Rectal smooth muscle tissue (tissue), 1 donor: ENCODE measurements at regions not wholly inside any gene's neighbourhood (a gene's known extent, or its start where the extent isn't known, plus 50 kb on each side); places are given as distances from the start of the nearest gene placed in this dataset.

Source experiments
- H3K27ac ChIP-seq: one replicate; pipeline ENCODE4 v1.7.0; 2013; ENCODE audit warnings: low read depth, low read length, inconsistent platforms
- H3K27me3 ChIP-seq: one replicate; pipeline ENCODE4 v1.7.0; 2013; ENCODE audit warnings: low read length; ENCODE audit not compliant: control insufficient read depth, insufficient read depth
- H3K36me3 ChIP-seq: one replicate; pipeline ENCODE4 v1.7.0; 2013; ENCODE audit warnings: low read length; ENCODE audit not compliant: control insufficient read depth, insufficient read depth
- H3K4me1 ChIP-seq: one replicate; pipeline ENCODE4 v1.7.0; 2013; ENCODE audit warnings: low read length; ENCODE audit not compliant: control insufficient read depth, insufficient read depth
- H3K4me3 ChIP-seq: one replicate; pipeline ENCODE4 v1.7.0; 2013; ENCODE audit warnings: low read length
- H3K9ac ChIP-seq: one replicate; pipeline ENCODE4 v1.7.0; 2013; ENCODE audit warnings: low read length

DNA sequence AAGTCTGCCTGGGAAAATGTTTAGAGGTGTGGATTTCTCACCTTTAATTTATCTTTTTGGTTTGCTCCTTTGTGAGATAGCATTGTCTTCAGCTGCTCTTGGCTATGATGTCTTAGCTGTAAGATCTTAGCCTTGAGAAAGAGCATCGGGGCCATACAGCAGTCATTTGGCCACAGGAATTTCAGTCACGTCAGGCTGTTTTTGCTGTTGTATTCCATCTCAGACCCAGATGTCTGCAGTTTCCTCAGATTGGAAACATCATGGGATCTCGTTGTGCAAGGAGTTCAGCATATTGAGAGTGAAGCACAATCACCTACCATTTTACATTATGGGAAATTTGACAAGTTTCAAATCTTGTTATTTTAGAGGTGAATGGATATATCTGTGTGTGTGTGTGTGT lies 89.3 kb upstream of the C1QTNF9B start:
- no peak overlapping the region for H3K27ac ChIP-seq
- no peak overlapping the region for H3K9ac ChIP-seq
- no peaks in the 10 kb centered on the region for H3K27me3 ChIP-seq
- no peaks in the 10 kb centered on the region for H3K36me3 ChIP-seq
- H3K4me3 ChIP-seq, result no peak overlapping the region
- H3K4me1 ChIP-seq, result peaks cover 2% of the 10 kb centered on the region

DNA sequence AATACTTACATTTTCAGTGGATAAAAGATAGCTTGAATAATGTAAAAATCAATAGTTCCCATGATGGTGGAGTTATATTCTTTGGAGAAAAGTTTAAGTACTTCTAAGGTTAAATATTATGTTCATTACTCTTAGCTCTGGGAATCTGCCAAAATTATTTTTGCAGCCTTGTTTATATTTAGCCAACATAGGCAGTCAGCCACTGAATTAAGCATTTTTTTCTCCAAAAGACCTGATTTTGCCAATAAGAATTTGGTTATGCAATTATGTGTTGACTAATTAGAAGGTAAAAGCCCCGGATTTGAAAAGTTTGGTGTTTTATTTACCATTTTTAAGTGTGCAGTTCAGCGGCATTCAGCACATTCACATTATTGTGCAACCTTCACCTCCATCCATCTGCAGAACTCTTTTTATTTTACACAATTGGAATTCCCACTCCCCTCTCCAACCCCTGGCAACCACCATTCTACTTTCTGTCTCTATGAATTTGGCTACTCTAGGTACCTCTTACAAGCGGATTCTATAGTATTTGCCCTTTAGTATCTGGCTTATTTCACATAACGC lies 90.1 kb upstream of the C1QTNF9B start:
- Histone ChIP-seq H3K4me1 (peaks cover 2% of the 10 kb centered on the region), H3K4me3 (no peak overlapping the region), H3K9ac (no peak overlapping the region), H3K36me3 (no peaks in the 10 kb centered on the region), H3K27me3 (no peaks in the 10 kb centered on the region), H3K27ac (no peak overlapping the region)

DNA sequence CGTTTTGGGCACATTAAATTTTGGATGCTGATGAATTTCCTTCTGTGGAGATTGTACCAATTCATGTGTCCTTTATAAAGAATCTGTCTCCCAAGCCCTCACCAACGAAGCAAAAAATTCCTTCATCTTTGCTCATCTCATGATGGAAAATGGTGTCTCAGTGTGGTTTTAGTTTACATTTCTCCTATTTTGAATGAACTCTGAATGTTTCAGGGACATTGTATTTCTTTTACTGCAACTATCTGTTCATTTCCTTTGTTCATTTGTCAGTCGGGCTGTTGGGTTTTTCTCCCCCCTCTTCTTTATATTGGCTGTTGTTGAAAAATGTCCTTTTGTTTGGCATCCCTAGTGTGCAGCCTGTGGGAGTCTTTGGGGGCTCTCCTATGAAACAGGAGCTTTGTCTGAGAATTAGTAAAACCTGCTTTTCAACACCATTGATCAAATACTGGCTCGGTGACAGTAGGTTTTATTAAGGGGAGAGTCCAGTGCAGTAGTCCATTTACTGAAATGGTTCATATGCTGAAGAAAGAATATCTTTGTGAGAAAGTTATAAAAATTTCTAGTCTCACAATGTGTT lies 91.3 kb upstream of the C1QTNF9B start:
- Histone ChIP-seq H3K27ac (no peak overlapping the region), H3K27me3 (no peaks in the 10 kb centered on the region), H3K4me3 (no peak overlapping the region), H3K4me1 (peaks cover 2% of the 10 kb centered on the region), H3K9ac (no peak overlapping the region), H3K36me3 (no peaks in the 10 kb centered on the region)

DNA sequence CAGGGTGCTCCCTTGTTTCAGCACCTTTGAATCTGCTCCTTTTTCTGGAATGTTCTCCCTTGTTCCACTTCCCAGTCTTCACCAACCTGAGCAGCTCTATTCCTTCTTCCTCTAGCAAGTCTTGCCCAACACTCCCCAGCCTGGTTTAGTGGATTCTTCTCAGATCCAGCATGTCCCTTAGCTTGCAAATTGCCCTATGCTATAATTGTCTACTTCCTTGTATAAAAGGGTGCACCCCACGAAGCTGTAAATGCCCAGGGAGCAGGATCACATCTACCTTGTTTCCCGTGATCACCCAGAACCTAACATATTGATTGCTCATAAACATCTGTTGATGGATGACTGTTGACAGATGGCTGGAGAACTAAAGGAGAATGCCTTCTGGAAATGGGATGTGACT lies 93.2 kb upstream of the C1QTNF9B start:
- Histone ChIP-seq H3K36me3 (no peaks in the 10 kb centered on the region), H3K27me3 (no peaks in the 10 kb centered on the region), H3K27ac (no peak overlapping the region), H3K9ac (no peak overlapping the region), H3K4me3 (no peak overlapping the region), H3K4me1 (no peaks in the 10 kb centered on the region)

DNA sequence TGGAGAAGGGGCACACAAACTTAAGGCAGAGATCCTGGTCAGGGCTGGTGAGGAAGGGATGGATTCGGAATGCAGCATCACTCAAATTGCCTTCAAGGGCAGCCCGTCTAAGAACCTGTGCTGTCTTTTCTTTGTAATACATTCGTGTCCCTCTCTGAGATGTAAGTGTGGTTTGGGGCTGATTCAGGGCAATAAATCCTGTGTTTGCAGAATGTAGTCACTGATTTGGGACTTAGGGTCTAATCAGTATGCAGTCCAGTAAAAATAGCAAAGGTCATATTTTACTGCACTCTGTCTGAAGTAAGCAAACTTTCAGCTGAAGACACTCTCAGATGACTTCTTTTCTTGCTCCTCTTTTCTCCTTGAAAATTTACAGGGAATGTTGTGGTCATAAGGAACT lies 93.8 kb upstream of the C1QTNF9B start:
- Histone ChIP-seq H3K4me3 (no peak overlapping the region), H3K36me3 (no peaks in the 10 kb centered on the region), H3K9ac (no peak overlapping the region), H3K27me3 (no peaks in the 10 kb centered on the region), H3K4me1 (no peaks in the 10 kb centered on the region), H3K27ac (no peak overlapping the region)

DNA sequence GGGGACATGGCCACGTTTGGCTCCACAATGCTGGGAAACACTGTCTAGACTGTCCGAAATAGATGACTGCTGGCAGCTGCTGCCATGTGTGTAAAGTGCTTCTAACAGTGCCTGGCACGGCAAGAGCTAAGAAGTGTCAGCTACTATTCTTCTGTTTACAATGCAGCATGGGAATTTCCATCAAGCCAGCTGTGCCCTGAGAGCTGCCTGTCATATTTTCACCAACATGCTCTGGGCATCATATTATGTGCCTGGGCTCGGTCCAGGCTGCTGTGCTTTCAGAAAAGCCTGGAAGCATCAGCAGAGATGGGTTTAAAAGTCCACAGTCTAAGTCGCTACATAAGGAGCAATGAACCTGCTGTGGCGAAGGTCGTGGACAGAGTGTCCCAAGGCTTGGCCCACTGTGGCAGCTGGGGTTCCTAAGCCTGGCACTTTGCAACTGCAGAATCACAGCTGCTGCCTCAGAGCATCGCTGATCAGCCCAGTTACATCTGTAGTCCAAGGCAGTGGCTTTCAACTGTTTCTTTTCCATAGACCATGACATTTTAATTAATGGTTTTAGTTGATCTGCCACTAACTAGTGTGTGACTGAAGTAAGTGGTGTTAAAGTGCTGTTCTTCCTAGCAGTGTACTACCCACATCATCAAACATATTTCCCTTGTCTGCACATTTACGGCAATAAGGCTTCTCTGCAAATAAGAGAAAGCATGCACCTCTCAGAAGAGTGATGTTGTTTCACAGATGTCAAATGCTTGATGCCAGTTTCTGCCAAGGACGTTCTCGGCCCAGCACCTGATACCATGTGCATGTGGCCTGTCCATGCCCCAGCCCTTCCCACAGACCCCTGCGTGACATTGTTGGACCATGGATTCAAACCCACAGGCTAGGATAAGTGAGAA lies 95.7 kb upstream of the C1QTNF9B start:
- no peaks in the 10 kb centered on the region for H3K27me3 ChIP-seq
- no peaks in the 10 kb centered on the region for H3K4me1 ChIP-seq
- H3K9ac ChIP-seq, result no peak overlapping the region
- H3K4me3 ChIP-seq, result no peak overlapping the region
- no peaks in the 10 kb centered on the region for H3K36me3 ChIP-seq
- H3K27ac ChIP-seq, result no peak overlapping the region

DNA sequence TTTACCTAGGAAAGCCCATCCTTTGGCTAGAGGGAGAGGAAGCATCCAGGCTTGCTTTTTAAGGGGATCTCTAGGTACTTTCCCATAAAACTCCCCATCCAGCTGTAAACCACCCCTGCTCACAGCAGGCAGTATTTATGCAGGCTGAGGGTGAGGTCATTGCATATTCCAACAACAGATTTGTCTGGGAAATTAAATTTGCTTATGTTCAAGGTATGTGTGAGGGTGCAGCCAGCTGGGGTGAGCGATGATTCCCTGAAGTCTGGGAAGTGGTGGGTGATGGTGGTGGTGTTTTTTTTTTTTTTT lies 96.3 kb upstream of the C1QTNF9B start:
- H3K4me3 ChIP-seq, result no peak overlapping the region

DNA sequence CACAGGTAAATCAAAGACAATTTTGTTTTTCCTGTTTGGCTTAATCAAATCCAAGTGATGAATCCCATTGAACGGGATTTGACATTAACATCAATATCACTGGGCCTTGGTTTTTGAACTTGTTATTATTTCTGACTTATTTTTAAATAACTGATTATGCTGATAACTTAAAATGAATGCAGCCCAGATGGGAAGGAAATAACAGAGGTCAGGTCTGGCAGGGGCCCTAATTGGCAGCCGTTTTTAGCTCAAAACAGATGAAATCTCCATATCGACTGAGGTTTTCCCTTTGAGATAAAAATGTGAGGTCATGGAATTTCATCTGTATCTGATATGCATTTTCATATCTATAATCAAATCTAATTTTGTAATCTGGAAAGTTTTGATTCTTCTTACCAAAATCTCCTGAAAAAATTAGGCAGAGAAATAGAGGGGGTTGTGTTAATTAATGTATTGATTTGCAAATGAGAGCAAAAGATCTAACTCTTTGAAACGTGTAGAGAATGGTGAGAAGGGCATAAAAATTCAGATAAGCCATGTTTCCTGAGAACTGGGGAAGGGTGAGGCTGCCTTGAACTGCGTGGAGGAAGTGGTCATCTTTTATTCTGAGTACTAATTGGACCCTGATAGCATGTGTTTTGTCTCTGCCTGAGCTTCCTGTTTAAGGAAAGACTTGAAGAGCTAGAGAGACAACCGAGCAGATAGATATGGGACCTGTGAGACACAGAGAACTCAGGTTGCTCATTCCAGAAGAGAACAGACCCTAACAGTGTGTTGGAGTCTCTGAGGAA lies 98.2 kb upstream of the C1QTNF9B start:
- no peak overlapping the region for H3K9ac ChIP-seq
- H3K4me3 ChIP-seq, result no peak overlapping the region
- H3K36me3 ChIP-seq, result no peaks in the 10 kb centered on the region
- H3K4me1 ChIP-seq, result no peaks in the 10 kb centered on the region
- H3K27me3 ChIP-seq, result no peaks in the 10 kb centered on the region
- no peak overlapping the region for H3K27ac ChIP-seq

More for the DNA sequence above, 96.3 kb upstream of the C1QTNF9B start:
- no peak overlapping the region for H3K27ac ChIP-seq
- H3K36me3 ChIP-seq, result no peaks in the 10 kb centered on the region
- no peaks in the 10 kb centered on the region for H3K27me3 ChIP-seq
- H3K9ac ChIP-seq, result no peak overlapping the region
- no peaks in the 10 kb centered on the region for H3K4me1 ChIP-seq

DNA sequence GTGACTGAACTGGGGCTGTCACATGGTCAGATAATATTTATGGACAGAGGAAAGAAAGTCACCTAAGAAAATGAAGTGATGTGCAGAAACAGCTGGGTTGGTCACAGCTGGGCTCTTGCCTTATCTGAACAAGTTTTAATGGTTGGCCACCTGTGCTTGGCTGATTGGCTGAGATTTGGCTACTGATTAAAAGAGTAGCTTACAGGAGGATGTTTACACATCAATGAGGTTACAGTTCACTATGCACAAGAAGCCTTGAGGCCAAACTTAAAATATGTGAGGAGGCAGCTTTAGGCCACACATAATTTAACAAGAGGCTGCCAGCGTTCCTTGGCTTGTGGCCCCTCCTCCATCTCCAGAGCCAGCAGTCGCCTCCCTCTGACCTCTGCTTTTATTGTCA lies 99.2 kb upstream of the C1QTNF9B start:
- Histone ChIP-seq H3K27ac (no peak overlapping the region), H3K4me3 (no peak overlapping the region), H3K27me3 (no peaks in the 10 kb centered on the region), H3K9ac (no peak overlapping the region), H3K36me3 (no peaks in the 10 kb centered on the region), H3K4me1 (no peaks in the 10 kb centered on the region)

DNA sequence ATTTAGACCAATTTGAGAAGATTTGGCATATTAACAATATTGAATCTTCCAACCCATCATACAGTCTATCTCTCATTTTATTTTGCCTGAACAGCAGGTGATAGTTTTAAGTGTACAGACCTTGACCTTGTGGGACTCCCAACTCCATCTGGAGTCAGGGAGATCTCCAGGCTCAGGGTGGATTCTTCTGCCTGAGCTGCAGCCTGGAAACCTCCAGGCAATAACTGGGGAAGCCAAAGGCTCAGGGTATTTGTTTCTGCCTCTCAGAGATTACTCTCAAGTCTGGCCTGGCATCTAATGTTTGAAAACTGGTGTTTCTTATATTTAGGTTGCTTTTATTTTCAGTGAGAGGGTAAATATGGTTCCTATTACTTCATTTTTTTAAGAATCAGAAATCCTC lies 102.1 kb upstream of the C1QTNF9B start:
- Histone ChIP-seq H3K4me3 (no peak overlapping the region), H3K27me3 (no peaks in the 10 kb centered on the region), H3K9ac (no peak overlapping the region), H3K27ac (no peak overlapping the region), H3K4me1 (no peaks in the 10 kb centered on the region), H3K36me3 (no peaks in the 10 kb centered on the region)

DNA sequence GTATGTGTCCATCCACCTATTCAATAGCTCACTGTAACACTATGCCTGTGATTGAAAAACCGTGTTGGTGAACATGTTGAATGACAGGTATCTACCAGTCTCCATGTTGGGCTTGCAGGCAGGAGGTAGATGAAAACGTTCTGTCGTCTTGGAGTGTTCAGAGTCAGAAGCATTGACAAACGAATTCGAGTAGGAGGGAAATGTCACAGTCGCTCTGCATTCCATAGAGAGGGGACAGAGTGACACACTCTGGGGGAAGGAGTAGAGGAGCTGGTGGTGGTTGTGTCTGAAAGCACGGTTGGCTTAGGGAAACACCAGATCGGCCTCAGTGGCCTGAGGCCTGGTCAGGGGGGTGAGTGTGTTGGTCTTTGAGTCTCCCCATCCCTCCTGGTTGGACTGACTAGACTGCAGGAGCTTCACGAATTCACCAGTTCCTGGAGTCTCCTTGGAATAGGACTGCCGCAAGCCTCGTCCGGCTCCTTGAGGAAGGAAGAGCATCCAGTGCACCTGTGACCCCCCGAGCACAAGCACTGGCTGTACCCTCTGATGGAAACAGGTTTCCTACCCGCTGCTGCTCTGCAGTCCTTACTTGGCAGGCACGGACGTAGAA lies 105.0 kb upstream of the C1QTNF9B start:
- Histone ChIP-seq H3K36me3 (no peaks in the 10 kb centered on the region), H3K4me1 (no peaks in the 10 kb centered on the region), H3K27ac (no peak overlapping the region), H3K9ac (no peak overlapping the region), H3K27me3 (no peaks in the 10 kb centered on the region), H3K4me3 (no peak overlapping the region)
